Endodermal cell (in vitro differentiated cells): ENCODE measurements at regions not wholly inside any gene's neighbourhood (a gene's known extent, or its start where the extent isn't known, plus 50 kb on each side); places are given as distances from the start of the nearest gene placed in this dataset.

Experiments used
- DNase-seq: peaks from one replicate; pipeline ENCODE4 v3.0.0-alpha.2; 2017
- H3K27ac ChIP-seq: 2 replicates; pipeline ENCODE4 v1.5.1; 2013; ENCODE audit warnings: mild to moderate bottlenecking, low read depth, low read length, moderate library complexity
- H3K27me3 ChIP-seq: 2 replicates; pipeline ENCODE4 v1.6.1; 2013; ENCODE audit warnings: mild to moderate bottlenecking, low read length, moderate library complexity; ENCODE audit not compliant: insufficient read depth, control insufficient read depth, poor library complexity, severe bottlenecking
- H3K36me3 ChIP-seq: 2 replicates; pipeline ENCODE4 v1.7.0; 2013; ENCODE audit warnings: mild to moderate bottlenecking, low read length, moderate library complexity; ENCODE audit not compliant: control insufficient read depth, insufficient read depth
- H3K4me1 ChIP-seq: one replicate; pipeline ENCODE4 v1.7.0; 2013; ENCODE audit warnings: low read length; ENCODE audit not compliant: control insufficient read depth, insufficient read depth
- H3K4me3 ChIP-seq: 2 replicates; pipeline ENCODE4 v1.5.1; 2013; ENCODE audit warnings: mild to moderate bottlenecking, low read length, moderate library complexity
- H3K9ac ChIP-seq: 2 replicates; pipeline ENCODE4 v1.6.1; 2013; ENCODE audit warnings: mild to moderate bottlenecking, low read length, moderate library complexity; ENCODE audit not compliant: poor library complexity, severe bottlenecking; ENCODE audit errors: extremely low read depth
- H3K9me3 ChIP-seq: 2 replicates; pipeline ENCODE4 v1.6.1; 2013; ENCODE audit warnings: mild to moderate bottlenecking, low read length, moderate library complexity; ENCODE audit not compliant: control insufficient read depth
- H3K27ac Mint-ChIP-seq: 2 replicates; pipeline ENCODE4 v1.8.0; 2020; ENCODE audit warnings: mixed read lengths
- H3K27me3 Mint-ChIP-seq: 2 replicates; pipeline ENCODE4 v1.8.0; 2021; ENCODE audit warnings: mild to moderate bottlenecking, mixed read lengths; ENCODE audit not compliant: insufficient read depth
- H3K36me3 Mint-ChIP-seq: 2 replicates; pipeline ENCODE4 v1.8.0; 2020; ENCODE audit warnings: low read depth, mixed read lengths
- H3K4me1 Mint-ChIP-seq: 2 replicates; pipeline ENCODE4 v1.8.0; 2020; ENCODE audit warnings: mixed read lengths
- H3K4me3 Mint-ChIP-seq: 2 replicates; pipeline ENCODE4 v1.8.0; 2020; ENCODE audit warnings: mild to moderate bottlenecking, moderate library complexity, mixed read lengths
- H3K9me3 Mint-ChIP-seq: 2 replicates; pipeline ENCODE4 v1.8.0; 2020; ENCODE audit warnings: mild to moderate bottlenecking, mixed read lengths
- WGBS, 2 experiments: methylation state at CpG; one replicate each; pipeline versions ENCODE4 v1.1.5 to v1.1.7; 2013; ENCODE audit warnings: missing lambda C conversion rate in 2 of 2, mixed read lengths in 1 of 2; ENCODE audit not compliant: insufficient coverage in 1 of 2, insufficient read length in 1 of 2; 5-methylcytosine and 5-hydroxymethylcytosine counted together
- TF ChIP-seq, protein P1 (sequence below): fragments of 200-600 bp; sonication (generic); conservative IDR thresholded peaks from 2 replicates; pipeline ENCODE4 v1.5.0; 2021; ENCODE audit warnings: antibody characterized with exemption, mild to moderate bottlenecking

DNA sequence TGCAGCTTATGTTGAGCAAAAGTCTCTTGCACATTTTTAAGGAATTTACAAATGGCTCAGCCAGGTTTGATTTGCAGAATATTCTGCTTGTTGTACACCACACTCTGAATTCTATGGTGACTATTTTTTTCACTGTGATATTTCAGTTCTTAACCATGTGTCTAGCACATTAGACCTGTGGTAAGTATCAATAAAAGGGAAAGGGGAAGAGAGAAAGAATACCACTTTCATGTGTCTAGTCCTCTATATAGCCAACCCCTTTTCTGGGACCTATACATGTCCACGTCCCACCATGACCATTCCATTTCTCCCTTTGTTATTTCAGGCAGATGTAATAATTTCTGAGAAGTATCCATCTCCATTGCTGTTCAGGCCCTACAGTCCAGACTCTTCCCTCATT lies 121.3 kb upstream of the PNPLA4 start:
- H3K36me3 ChIP-seq = no peaks in the 10 kb centered on the region
- no peaks in the 10 kb centered on the region for H3K36me3 Mint-ChIP-seq
- H3K4me3 Mint-ChIP-seq = no peak overlapping the region
- H3K27me3 ChIP-seq = no peaks in the 10 kb centered on the region
- H3K9me3 Mint-ChIP-seq = peaks cover 2% of the 10 kb centered on the region
- H3K27ac ChIP-seq = no peak overlapping the region
- H3K27me3 Mint-ChIP-seq = no peaks in the 10 kb centered on the region
- H3K27ac Mint-ChIP-seq = no peak overlapping the region
- TF ChIP-seq, protein P1, sequence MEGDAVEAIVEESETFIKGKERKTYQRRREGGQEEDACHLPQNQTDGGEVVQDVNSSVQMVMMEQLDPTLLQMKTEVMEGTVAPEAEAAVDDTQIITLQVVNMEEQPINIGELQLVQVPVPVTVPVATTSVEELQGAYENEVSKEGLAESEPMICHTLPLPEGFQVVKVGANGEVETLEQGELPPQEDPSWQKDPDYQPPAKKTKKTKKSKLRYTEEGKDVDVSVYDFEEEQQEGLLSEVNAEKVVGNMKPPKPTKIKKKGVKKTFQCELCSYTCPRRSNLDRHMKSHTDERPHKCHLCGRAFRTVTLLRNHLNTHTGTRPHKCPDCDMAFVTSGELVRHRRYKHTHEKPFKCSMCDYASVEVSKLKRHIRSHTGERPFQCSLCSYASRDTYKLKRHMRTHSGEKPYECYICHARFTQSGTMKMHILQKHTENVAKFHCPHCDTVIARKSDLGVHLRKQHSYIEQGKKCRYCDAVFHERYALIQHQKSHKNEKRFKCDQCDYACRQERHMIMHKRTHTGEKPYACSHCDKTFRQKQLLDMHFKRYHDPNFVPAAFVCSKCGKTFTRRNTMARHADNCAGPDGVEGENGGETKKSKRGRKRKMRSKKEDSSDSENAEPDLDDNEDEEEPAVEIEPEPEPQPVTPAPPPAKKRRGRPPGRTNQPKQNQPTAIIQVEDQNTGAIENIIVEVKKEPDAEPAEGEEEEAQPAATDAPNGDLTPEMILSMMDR = no peak
- peaks cover 4% of the 10 kb centered on the region for H3K4me1 Mint-ChIP-seq
- H3K4me1 ChIP-seq = no peaks in the 10 kb centered on the region
- no peak for DNase-seq
- H3K9me3 ChIP-seq = no peaks in the 10 kb centered on the region
- H3K4me3 ChIP-seq = no peak overlapping the region
- H3K9ac ChIP-seq = no peak overlapping the region
- WGBS, 2 experiments = 92% methylated on average over 1 of the region's 1 CpG; no CpG with 5 or more reads in 1 of the 2 experiments

DNA sequence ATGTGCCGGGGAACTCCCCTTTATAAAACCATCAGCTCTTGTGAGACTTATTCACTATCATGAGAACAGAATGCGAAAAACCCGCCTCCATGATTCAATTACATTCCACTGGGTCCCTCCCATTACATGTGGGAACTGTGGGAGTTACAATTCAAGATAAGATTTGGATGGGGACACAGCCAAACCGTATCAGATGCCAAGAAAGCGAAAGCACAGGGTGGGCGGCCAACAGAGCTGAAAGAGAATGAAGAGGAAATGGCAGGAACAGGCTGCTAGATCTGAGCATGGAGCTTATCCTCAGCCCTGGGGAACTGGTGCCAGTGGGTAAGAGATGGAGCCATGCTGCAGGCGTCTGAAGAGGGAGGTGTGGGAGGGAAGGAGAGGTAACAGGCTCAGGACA lies 117.7 kb upstream of the PNPLA4 start:
- H3K9ac ChIP-seq = no peak overlapping the region
- no peak overlapping the region for H3K27ac ChIP-seq
- H3K4me1 Mint-ChIP-seq = no peaks in the 10 kb centered on the region
- H3K36me3 Mint-ChIP-seq = no peaks in the 10 kb centered on the region
- DNase-seq = no peak
- TF ChIP-seq, protein P1 = no peak
- no peaks in the 10 kb centered on the region for H3K27me3 ChIP-seq
- no peak overlapping the region for H3K4me3 ChIP-seq
- H3K27me3 Mint-ChIP-seq = no peaks in the 10 kb centered on the region
- H3K4me1 ChIP-seq = no peaks in the 10 kb centered on the region
- H3K9me3 Mint-ChIP-seq = peaks cover 2% of the 10 kb centered on the region
- H3K9me3 ChIP-seq = no peaks in the 10 kb centered on the region
- no peak overlapping the region for H3K27ac Mint-ChIP-seq
- no peak overlapping the region for H3K4me3 Mint-ChIP-seq
- 90 to 93% methylated on average over 3 to 7 of the region's 7 CpGs for WGBS, 2 experiments
- no peaks in the 10 kb centered on the region for H3K36me3 ChIP-seq

DNA sequence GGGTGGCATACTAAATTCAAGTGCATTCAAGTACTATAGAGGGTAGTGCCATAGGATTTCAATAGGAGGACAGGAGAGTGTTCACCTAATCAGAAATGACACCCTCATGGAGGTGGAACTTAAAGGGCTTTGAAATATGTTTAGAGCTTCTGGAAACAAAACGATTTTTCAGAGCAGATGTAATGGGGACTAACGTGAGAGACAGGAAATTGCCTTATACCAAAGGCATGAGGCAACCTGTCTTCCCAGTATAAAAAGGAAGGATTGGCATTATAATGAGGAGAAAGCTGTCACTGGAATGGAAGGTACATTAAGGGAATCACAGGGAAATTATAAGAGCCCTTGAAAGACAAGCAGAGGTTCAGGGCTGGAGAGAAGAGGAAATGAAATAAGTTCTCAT lies 116.3 kb upstream of the PNPLA4 start:
- H3K27me3 Mint-ChIP-seq = no peaks in the 10 kb centered on the region
- H3K4me3 Mint-ChIP-seq = no peak overlapping the region
- no peak for DNase-seq
- Histone ChIP-seq H3K4me3 (no peak overlapping the region), H3K36me3 (no peaks in the 10 kb centered on the region), H3K9me3 (no peaks in the 10 kb centered on the region), H3K9ac (no peak overlapping the region), H3K27me3 (no peaks in the 10 kb centered on the region), H3K27ac (no peak overlapping the region), H3K4me1 (no peaks in the 10 kb centered on the region)
- WGBS, 2 experiments = 42 to 50% methylated on average over 2 of the region's 2 CpGs
- peaks cover 2% of the 10 kb centered on the region for H3K9me3 Mint-ChIP-seq
- no peaks in the 10 kb centered on the region for H3K4me1 Mint-ChIP-seq
- TF ChIP-seq, protein P1 = no peak
- no peak overlapping the region for H3K27ac Mint-ChIP-seq
- no peaks in the 10 kb centered on the region for H3K36me3 Mint-ChIP-seq
